Stimulated activated naive CD8-positive, alpha-beta T cell treated with anti-CD3 and anti-CD28 coated beads, Interleukin-15, amount 100 ng/mL, for 72 hours (primary cell): ENCODE measurements at regions not wholly inside any gene's neighbourhood (a gene's known extent, or its start where the extent isn't known, plus 50 kb on each side); places are given as distances from the start of the nearest gene placed in this dataset.
"Not testable (repeated sequence)": the region's sequence is repeated elsewhere in the genome, so short reads cannot be mapped to it uniquely, and the experiment has no call there.

ENCODE experiments used
- ATAC-seq: fragments of 150-1000 bp; cut with Tn5 transposase; 2 replicates; pipeline ENCODE4 v1.10.0; 2021; ENCODE audit warnings: mild to moderate bottlenecking, moderate library complexity
- DNase-seq, 2 donors: peaks; one replicate each; pipeline ENCODE4 v3.0.0; 2021 to 2022
- H3K27ac Mint-ChIP-seq, 2 donors: one replicate each; pipeline ENCODE4 v1.8.0; 2022; ENCODE audit warnings: mild to moderate bottlenecking in 2 of 2, mixed read lengths in 2 of 2, moderate library complexity in 2 of 2
- H3K27me3 Mint-ChIP-seq: one replicate; pipeline ENCODE4 v1.8.0; 2022; ENCODE audit warnings: mixed read lengths
- H3K4me1 Mint-ChIP-seq: one replicate; pipeline ENCODE4 v1.8.0; 2022; ENCODE audit warnings: mild to moderate bottlenecking, mixed read lengths
- H3K4me3 Mint-ChIP-seq, 2 donors: one replicate each; pipeline ENCODE4 v1.8.0; 2022; ENCODE audit warnings: mild to moderate bottlenecking in 2 of 2, mixed read lengths in 2 of 2, moderate library complexity in 1 of 2
- H3K9me3 Mint-ChIP-seq, 2 donors: one replicate each; pipeline ENCODE4 v1.8.0; 2022; ENCODE audit warnings: mixed read lengths in 2 of 2

DNA sequence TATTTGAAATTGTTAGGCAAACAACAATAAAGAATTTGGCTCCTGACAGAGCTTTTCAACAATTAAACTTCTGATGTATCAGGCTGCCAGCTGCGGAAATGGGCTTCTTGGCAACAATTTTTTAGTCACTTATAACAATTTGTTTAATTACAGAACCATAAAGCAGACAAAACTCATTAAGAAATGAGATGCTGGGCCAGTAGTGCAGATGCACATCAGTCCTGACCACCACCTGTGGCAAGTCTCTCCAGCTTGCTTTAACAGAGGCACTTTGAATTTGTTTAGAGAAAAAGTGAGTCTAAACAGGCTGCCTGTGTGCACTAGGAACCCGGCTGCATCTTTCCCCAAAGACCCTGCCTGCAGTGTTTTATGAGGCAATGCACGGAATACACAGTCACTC, 1124.4 kb downstream of the NXPH1 start:
- no peak for ATAC-seq
- H3K9me3 Mint-ChIP-seq = peaks cover 5 to 6% of the 10 kb centered on the region in 2 donors
- no peaks in the 10 kb centered on the region for H3K27me3 Mint-ChIP-seq
- DNase-seq = no peak
- no peaks in the 10 kb centered on the region for H3K4me1 Mint-ChIP-seq
- H3K27ac Mint-ChIP-seq = no peak overlapping the region
- H3K4me3 Mint-ChIP-seq = no peak overlapping the region

DNA sequence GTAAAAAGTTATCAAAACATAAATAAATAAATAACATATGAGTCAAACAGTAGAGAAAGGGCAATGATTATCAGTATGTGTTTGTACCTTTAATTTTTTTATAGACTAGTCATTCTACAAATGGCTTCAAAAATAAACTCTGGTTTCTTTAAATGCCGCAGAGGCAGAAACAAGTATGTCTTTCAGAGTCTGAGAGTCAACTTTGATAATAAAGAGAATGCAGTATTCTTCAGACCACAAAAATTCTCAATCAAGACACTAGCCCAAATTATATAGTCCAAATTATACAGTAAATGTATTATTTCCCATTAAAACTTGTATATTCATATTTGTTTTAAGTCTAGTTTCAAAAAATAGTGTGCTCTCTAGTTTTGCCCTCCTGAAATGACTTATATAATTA, 1142.3 kb downstream of the NXPH1 start:
- Mint-ChIP-seq H3K9me3 (peaks cover 7% of the 10 kb centered on the region in 2 donors), H3K4me3 (no peak overlapping the region), H3K4me1 (no peaks in the 10 kb centered on the region), H3K27ac (no peak overlapping the region), H3K27me3 (no peaks in the 10 kb centered on the region)
- DNase-seq (no peak), ATAC-seq (no peak)

DNA sequence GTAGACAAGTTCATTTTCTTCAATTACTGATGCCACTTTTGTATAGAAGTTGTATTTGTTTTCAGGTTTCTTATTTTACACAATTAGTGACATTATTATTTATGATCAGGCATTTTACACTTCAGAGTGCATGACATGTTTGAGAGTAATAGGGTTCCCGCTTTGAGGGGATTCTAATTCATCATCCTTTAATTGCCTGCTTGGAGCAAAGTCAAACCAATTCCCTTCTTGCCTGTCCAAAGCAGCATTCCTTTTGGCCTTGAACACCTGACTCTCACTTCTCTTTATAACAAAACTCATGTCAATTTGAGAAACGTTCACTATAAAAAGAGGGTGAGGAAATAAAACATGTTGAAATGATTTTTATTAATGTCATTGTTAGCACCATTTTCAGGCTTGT, 1149.4 kb downstream of the NXPH1 start:
- Mint-ChIP-seq H3K4me3 (no peak overlapping the region), H3K27me3 (no peaks in the 10 kb centered on the region)

DNA sequence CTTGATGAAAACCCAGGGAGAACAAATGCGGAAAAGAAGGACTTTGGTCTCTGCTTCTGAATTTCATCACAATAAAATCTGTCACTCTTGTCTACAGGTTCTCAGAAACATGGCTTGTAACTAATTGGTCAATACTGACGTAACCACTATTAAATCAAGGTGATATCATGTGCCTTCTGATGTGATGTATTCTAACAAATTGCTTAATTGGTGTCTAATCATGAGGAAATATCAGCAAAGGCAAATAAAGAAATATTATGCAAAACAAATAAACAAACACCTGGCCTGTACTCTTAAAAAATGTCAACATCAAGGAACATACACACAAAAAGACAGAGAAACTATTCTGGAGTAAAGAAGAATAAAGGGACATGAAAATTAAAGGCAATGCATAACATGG, 1165.0 kb downstream of the NXPH1 start:
- ATAC-seq = no peak

More for the DNA sequence above, 1149.4 kb downstream of the NXPH1 start:
- DNase-seq = no peak
- Mint-ChIP-seq H3K4me1 (no peaks in the 10 kb centered on the region), H3K9me3 (peaks cover 0 to 5% of the 10 kb centered on the region in 2 donors), H3K27ac (no peak overlapping the region)
- no peak for ATAC-seq

DNA sequence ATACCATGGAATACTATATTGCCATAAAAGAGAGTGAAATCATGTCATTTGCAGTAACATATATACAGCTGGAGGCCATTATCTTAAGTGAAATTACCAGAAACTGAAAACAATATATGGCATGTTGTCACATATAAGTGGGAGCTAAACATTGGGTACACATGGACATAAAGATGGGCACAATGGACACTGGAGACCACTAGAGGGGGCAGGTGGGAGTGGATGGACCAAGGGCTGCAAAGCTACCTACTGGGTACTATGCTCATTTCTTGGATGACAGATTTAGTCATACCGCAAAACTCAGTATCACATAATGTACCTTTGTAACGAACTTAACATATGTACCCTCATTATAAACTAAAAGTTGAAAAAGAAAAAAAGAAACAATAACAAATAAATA, 1167.6 kb downstream of the NXPH1 start:
- Mint-ChIP-seq H3K9me3 (peaks cover 8 to 16% of the 10 kb centered on the region in 2 donors), H3K4me3 (no peak overlapping the region), H3K27me3 (no peaks in the 10 kb centered on the region), H3K27ac (no peak overlapping the region), H3K4me1 (no peaks in the 10 kb centered on the region)
- ATAC-seq (no peak), DNase-seq (no peak)

More for the DNA sequence above, 1165.0 kb downstream of the NXPH1 start:
- H3K9me3 Mint-ChIP-seq = peaks cover 8 to 25% of the 10 kb centered on the region in 2 donors
- no peaks in the 10 kb centered on the region for H3K4me1 Mint-ChIP-seq
- H3K27ac Mint-ChIP-seq = no peak overlapping the region
- H3K4me3 Mint-ChIP-seq = no peak overlapping the region
- DNase-seq = no peak
- H3K27me3 Mint-ChIP-seq = no peaks in the 10 kb centered on the region

DNA sequence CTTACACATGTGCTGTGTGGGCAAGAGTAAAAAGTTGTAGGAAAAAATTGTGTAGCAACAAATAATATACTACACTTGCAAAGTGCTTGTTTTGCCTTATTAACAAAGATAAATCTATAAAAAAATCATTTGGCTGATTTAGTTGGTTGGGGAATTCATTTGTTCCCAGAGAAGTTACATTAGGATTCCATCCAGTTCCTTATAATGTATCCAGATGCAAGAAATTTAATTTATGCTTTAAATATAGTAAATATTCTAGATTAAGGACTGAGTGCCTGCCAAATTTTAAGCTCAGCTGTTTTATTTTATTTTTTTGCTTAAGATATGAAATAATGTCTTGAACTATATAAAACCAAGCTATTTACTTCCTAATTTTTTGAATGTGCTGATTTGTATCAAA, 1169.9 kb downstream of the NXPH1 start:
- Mint-ChIP-seq H3K4me3 (no peak overlapping the region), H3K27me3 (no peaks in the 10 kb centered on the region), H3K9me3 (peaks cover 7 to 13% of the 10 kb centered on the region in 2 donors), H3K27ac (no peak overlapping the region), H3K4me1 (no peaks in the 10 kb centered on the region)
- ATAC-seq (no peak), DNase-seq (no peak)

DNA sequence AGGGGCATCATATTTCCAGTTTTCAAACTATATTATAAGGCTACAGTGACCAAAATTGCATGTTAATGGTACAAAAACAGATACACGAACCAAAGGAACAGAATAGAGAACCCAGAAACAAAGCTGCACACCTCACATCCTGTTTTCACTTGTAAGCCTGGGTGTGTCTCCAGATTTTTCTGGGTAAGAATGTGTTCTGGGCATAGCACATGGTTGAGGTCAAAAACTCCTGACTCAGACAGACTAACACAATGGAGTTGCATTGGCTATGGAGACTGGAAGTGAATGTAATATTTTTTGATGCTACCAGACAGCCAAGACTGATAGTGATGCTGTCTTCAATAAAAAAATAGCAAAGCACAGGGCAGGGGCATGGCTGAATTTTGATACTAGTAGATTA, 1175.2 kb downstream of the NXPH1 start:
- DNase-seq (no peak), ATAC-seq (no peak)
- H3K27me3 Mint-ChIP-seq = no peaks in the 10 kb centered on the region
- H3K27ac Mint-ChIP-seq = no peak overlapping the region
- no peaks in the 10 kb centered on the region for H3K4me1 Mint-ChIP-seq
- H3K9me3 Mint-ChIP-seq = peaks cover 9 to 11% of the 10 kb centered on the region in 2 donors
- no peak overlapping the region for H3K4me3 Mint-ChIP-seq

DNA sequence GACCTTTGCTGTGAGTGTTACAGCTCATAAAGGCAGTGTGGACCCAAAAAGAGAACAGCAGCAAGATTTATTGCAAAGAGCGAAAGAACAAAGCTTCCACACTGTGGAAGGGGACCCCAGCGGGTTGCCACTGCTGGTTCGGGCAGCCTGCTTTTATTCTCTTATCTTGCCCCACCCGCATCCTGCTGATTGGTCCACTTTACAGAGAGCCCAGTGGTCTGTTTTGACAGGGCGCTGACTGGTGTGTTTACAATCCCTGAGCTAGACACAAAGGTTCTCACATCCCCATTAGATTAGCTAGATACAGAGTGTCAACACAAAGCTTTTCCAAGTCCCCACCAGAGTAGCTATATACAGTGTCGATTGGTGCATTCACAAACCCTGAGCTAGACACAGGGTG, 1187.5 kb downstream of the NXPH1 start:
- H3K27me3 Mint-ChIP-seq, ATAC-seq, DNase-seq, H3K9me3 Mint-ChIP-seq, H3K27ac Mint-ChIP-seq, H3K4me3 Mint-ChIP-seq, H3K4me1 Mint-ChIP-seq: not testable (repeated sequence)

DNA sequence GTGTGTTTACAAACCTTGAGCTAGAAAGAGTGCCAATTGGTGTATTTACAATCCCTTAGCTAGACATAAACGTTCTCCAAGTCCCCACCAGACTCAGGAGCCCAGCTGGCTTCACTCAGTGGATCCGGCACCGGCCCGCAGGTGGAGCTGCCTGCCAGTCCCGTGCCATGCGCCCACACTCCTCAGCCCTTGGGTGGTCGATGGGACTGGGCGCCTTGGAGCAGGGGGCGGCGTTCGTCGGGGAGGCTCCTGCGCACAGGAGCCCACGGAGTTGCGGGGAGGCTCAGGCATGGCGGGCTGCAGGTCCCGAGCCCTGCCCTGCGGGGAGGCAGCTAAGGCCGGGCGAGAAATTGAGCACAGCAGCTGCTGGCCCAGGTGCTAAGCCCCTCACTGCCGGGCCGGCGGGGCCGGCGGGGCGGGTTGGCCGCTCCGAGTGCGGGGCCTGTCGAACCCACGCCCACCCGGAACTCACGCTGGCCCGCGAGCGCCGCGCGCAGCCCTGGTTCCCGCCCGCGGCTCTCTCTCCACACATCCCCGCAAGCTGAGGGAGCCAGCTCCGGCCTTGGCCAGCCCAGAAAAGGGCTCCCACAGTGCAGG, 1188.0 kb downstream of the NXPH1 start:
- not testable (repeated sequence) for ATAC-seq, H3K4me1 Mint-ChIP-seq, H3K27me3 Mint-ChIP-seq, H3K4me3 Mint-ChIP-seq, DNase-seq, H3K27ac Mint-ChIP-seq
- peaks cover 9 to 14% of the 10 kb centered on the region in 2 donors for H3K9me3 Mint-ChIP-seq

DNA sequence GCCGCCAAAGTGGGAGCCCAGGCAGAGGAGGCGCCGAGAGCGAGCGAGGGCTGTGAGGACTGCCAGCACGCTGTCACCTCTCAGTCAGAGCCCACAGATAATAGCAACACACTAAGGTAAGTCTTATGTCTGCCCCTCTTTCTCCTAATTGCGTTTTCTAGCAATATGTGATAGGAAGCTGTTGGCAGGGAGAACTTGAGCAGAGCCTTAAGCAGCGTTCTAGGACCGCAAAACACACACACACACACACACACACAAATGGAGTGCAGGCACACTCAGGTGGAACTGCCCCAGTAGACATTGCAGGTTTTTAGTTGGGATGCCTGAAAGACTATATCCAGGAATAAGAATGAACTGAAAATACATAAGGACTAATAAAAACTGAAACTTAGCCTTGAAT, 1188.5 kb downstream of the NXPH1 start:
- DNase-seq (no peak), ATAC-seq (no peak)
- H3K27me3 Mint-ChIP-seq = no peaks in the 10 kb centered on the region
- H3K27ac Mint-ChIP-seq = no peak overlapping the region
- H3K4me1 Mint-ChIP-seq = no peaks in the 10 kb centered on the region
- H3K4me3 Mint-ChIP-seq = no peak overlapping the region
- peaks cover 9 to 14% of the 10 kb centered on the region in 2 donors for H3K9me3 Mint-ChIP-seq

DNA sequence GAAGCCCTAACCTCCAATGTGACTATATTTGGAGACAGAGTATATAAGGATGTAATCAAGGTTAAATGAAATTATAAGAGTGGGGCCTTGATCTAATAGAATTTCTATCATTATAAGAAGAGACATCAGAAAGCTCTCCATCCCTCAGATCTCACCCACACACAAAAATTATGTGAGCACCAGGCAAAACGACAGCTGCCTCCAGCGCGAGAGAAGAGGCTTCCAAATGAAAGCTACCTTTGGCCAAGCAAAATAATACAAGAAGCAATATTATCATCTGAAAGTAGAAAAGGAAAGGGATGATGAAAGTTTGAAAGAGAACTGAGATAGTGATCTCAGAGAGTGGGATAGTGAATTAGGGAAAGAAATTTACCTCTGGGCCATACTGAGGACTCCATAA, 1192.5 kb downstream of the NXPH1 start:
- Mint-ChIP-seq H3K27ac (no peak overlapping the region), H3K9me3 (peaks cover 7 to 9% of the 10 kb centered on the region in 2 donors), H3K4me3 (no peak overlapping the region), H3K27me3 (no peaks in the 10 kb centered on the region), H3K4me1 (no peaks in the 10 kb centered on the region)
- ATAC-seq (no peak), DNase-seq (no peak)

DNA sequence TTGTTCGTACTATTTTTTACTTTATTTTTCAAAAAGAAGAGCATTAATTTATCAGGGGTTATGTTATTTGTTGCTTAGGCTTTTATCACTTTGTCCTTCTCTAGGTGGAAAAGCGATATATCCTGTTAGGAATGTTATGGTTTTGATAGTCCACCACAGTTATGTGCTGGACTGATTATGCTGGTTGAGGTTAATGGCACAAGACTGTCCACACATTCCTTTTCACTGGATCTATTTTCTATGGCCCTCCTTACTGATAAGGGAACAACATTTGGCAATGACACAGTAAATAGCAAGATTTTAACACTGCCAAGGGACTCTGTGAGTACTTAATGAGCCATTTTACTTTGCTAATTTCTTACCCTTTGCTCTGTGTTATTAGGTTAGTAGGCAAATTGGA, 1212.3 kb downstream of the NXPH1 start:
- no peaks in the 10 kb centered on the region for H3K27me3 Mint-ChIP-seq
- H3K9me3 Mint-ChIP-seq = no peaks in the 10 kb centered on the region
- H3K4me1 Mint-ChIP-seq = no peaks in the 10 kb centered on the region
- no peak overlapping the region for H3K27ac Mint-ChIP-seq
- DNase-seq = no peak
- ATAC-seq = no peak
- H3K4me3 Mint-ChIP-seq = no peak overlapping the region

DNA sequence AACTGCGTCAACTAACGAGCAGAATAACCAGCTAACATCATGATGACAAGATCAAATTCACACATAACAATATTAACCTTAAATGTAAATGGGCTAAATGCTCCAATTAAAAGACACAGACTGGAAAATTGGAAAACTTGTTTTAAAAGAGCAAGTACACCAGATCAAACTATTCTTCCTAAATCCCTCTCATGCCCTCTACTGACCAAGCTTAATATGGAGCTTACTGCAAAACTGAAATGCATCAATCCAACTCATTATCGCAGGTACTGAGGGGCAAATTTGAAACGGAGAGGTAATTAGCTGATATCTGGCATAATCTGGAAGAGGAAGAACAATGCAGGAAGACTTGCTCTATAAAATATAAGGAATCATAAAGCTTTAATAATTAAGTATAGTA, 1223.8 kb downstream of the NXPH1 start:
- ATAC-seq (no peak), DNase-seq (no peak)
- no peak overlapping the region for H3K27ac Mint-ChIP-seq
- H3K27me3 Mint-ChIP-seq = no peaks in the 10 kb centered on the region
- no peak overlapping the region for H3K4me3 Mint-ChIP-seq
- peaks cover 11 to 15% of the 10 kb centered on the region in 2 donors for H3K9me3 Mint-ChIP-seq
- no peaks in the 10 kb centered on the region for H3K4me1 Mint-ChIP-seq

DNA sequence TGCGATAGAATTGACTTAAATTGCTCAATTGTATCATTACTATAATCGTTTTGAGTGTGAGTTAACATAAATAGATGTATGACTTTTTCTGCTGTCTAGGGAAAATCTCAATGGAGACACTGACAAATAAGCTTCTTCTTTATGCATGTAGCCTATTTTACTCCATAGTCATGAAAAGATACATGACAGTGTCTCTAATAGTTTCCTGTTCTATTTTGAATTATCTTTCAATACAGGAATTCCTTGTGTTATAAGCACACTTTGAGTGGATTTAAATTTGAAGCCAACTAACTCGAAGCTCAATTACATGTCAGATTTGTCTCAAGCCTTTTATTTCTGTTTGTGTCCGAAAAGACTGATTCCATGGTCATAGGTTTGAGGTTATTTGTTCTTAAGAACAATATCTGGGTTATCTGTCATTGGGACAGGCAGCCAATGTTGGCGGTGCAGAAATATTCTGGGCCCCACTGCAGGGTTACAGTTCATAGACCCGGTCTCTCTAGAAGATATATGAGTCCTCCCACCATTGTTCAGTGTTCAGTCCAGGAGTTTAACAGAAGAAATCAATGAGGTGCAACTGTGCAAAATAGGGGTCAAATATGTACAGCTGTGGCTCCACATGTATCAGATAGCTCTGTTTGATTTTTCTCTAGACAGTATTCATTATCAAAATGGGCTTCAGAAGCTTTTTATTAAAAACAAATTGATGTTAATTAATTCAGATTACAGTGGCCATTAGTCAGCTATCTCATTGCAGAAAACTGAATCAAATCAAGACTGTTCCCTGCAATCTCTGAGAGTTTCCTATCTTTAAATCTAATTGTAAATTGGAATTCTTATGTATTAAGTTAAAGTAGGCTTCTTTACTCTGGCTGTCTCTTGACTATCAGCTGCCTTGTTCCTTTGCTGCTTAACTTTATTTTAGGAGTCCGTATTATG, 1238.8 kb downstream of the NXPH1 start:
- Mint-ChIP-seq H3K4me1 (no peaks in the 10 kb centered on the region), H3K9me3 (no peaks in the 10 kb centered on the region), H3K27me3 (no peaks in the 10 kb centered on the region), H3K27ac (no peak overlapping the region), H3K4me3 (no peak overlapping the region)
- DNase-seq (no peak), ATAC-seq (no peak)

DNA sequence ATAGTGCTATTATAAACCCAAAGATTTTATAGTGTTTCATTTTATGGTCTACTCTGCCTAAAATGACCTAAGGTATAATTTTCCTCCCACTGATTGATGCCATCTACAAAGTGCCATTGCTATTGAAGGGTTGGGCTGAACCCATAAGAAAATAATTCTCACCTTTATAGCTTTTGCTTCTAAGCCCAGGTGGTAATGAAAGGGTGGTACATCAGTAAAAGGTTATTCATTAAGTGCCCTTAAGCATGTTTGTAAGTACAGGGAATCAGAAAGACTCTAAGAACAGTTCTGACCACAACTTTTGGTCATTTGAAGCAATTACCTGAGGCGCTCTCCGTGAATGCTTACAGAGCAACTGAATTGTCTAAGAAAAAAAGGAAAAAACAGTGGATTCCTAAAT, 1247.3 kb downstream of the NXPH1 start:
- no peak overlapping the region for H3K27ac Mint-ChIP-seq
- no peaks in the 10 kb centered on the region for H3K27me3 Mint-ChIP-seq
- DNase-seq = no peak
- no peak overlapping the region for H3K4me3 Mint-ChIP-seq
- H3K4me1 Mint-ChIP-seq = no peaks in the 10 kb centered on the region
- no peak for ATAC-seq
- peaks cover 0 to 7% of the 10 kb centered on the region in 2 donors for H3K9me3 Mint-ChIP-seq

DNA sequence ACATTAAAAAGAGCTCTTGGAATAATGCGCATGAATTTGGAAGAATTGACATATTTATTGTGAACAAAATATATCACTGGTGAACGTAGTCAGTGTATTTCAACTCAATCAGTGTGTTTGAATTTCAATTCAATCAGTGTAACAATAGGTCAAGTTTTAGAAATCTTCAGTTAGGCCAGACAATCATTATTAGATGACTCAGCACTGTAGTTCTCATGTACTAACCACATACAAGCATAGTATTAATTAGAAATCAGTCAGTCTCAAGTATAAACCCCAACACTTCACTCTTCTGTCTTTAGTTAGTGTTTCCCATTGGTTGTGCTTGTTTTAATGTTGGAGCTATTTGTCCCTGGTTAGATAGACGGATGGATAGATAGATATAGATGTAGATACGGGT, 1247.9 kb downstream of the NXPH1 start:
- ATAC-seq = no peak
- peaks cover 0 to 7% of the 10 kb centered on the region in 2 donors for H3K9me3 Mint-ChIP-seq

More for the DNA sequence above, 1247.9 kb downstream of the NXPH1 start:
- no peak for DNase-seq
- Mint-ChIP-seq H3K4me1 (no peaks in the 10 kb centered on the region), H3K4me3 (no peak overlapping the region), H3K27ac (no peak overlapping the region), H3K27me3 (no peaks in the 10 kb centered on the region)
